T-helper 1 cell treated with Interleukin-12 subunit alpha and Interleukin-12 subunit beta and Interleukin-4 antibody, amounts not matched to agents 30 μg/mL and 1 μg/mL, for 36 hours (primary cell): ENCODE measurements at regions not wholly inside any gene's neighbourhood (a gene's known extent, or its start where the extent isn't known, plus 50 kb on each side); places are given as distances from the start of the nearest gene placed in this dataset.

Experiments used
- H3K27ac Mint-ChIP-seq: one replicate; pipeline ENCODE4 v1.8.0; 2021; ENCODE audit warnings: mild to moderate bottlenecking, mixed read lengths
- H3K27me3 Mint-ChIP-seq: one replicate; pipeline ENCODE4 v1.8.0; 2021; ENCODE audit warnings: low read depth, mixed read lengths
- H3K36me3 Mint-ChIP-seq: one replicate; pipeline ENCODE4 v1.8.0; 2021; ENCODE audit warnings: low read depth, mixed read lengths
- H3K4me1 Mint-ChIP-seq: one replicate; pipeline ENCODE4 v1.8.0; 2021; ENCODE audit warnings: low read depth, mixed read lengths
- H3K4me3 Mint-ChIP-seq: one replicate; pipeline ENCODE4 v1.8.0; 2021; ENCODE audit warnings: mild to moderate bottlenecking, moderate library complexity, mixed read lengths
- H3K9me3 Mint-ChIP-seq: one replicate; pipeline ENCODE4 v1.8.0; 2021; ENCODE audit warnings: mixed read lengths

DNA sequence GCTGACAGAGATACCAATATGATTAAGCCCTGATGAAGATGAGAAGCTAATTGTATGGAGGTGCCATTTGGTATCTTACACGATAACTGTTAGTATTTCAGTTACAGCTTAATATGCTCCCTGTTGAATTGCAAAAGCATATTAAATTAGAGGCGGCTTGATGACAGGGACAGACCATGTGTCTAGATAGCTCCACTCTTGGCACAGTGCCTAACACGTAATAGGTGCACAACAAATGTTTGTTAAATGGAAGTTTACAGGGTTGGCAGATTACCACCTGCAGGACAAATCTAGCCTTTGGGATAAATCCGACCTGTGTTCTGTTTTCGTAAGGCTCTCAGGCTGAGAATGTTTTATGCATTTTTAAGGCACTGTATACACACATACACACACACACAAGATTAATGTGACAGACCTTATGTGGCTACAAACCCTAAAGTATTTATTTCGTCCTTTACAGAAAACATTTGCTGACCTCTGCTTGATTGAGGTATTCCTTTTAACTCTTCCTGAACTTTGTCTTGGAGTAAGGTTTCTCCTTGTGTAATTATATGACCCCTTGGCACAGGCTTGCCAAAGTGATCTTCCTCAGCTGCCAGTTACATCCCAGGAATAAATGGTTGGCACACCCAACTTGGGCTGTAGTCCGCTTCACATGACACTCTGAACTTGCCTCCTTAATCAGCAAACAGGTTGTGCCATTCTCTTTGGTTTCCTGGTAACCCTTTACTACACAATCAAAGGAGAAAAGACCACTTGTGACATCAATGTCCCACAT, 348.9 kb downstream of the HRH4 start:
- Mint-ChIP-seq H3K4me3 (no peak overlapping the region), H3K27me3 (no peaks in the 10 kb centered on the region), H3K4me1 (no peaks in the 10 kb centered on the region), H3K9me3 (no peaks in the 10 kb centered on the region), H3K27ac (no peak overlapping the region), H3K36me3 (no peaks in the 10 kb centered on the region)

DNA sequence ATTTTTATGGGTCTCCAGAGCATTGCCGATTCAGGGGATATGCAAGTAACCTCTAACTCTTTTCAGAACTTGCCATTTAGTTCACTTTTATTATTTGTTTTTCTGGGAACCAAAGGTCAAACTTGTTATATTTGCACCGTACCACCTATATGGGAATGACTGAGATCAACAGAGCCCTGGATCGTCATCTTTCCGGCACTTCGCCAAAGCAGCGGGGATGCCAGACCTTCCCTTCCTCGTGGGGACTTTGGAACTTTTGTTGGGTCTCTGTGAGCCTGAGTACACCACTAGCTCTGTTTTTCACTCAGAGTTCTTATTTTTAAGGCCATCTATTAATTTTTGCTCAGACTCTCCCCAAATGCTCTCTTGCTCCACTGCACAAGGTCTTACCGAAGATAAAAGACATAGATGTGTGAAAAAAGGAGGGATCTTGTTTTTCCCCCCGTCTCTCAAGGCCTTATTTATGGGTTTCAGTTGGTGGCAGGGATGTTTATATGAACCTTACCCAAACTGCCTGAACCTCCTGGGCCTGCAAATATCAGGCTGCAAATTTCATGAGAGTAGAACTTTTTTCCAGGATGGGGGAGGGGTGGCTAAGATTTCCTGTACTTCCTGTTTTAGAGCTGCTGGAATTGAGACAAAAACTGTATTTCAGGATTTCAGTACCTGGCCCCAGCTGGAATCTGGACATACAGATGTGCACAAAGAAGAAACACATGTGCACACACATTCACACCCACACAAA, 350.3 kb downstream of the HRH4 start:
- Mint-ChIP-seq H3K27ac (no peak overlapping the region), H3K4me1 (no peaks in the 10 kb centered on the region), H3K36me3 (no peaks in the 10 kb centered on the region), H3K27me3 (no peaks in the 10 kb centered on the region), H3K4me3 (no peak overlapping the region), H3K9me3 (no peaks in the 10 kb centered on the region)

DNA sequence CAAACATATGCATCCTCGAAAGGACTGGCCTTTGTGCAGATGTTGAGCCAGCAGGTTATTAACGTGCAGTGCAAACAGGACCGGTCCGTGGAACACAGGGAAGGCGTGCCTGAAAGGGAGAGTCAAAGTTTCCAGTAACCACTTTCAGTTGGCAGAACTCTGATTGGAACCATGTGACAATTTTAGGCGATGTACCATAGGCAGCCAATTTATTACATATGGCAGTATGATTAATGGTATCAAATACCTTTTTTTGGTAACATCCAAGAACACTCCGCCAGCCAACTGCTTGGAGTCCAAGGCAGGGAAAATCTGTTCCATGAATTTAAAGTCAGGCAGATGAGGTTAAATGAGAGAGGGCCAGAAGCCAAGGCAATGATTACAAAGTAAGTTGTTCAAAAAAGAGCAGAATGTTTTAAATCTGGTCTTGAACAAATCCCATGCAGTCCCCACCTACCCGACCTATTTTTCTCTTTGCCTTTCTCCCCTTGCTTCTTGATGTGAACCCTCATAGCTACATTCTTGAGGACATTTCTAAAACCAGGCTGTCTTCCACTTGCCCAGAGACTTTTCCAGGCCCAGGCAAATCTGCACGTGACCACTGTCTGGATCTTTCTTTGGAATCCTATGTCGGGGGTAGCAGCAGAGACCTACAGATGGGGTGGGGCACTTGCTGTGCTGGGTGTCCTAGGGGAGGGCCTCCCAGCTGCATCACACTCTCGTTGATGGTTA, 351.7 kb downstream of the HRH4 start:
- Mint-ChIP-seq H3K36me3 (no peaks in the 10 kb centered on the region), H3K27ac (no peak overlapping the region), H3K4me1 (no peaks in the 10 kb centered on the region), H3K4me3 (no peak overlapping the region), H3K9me3 (no peaks in the 10 kb centered on the region), H3K27me3 (no peaks in the 10 kb centered on the region)

DNA sequence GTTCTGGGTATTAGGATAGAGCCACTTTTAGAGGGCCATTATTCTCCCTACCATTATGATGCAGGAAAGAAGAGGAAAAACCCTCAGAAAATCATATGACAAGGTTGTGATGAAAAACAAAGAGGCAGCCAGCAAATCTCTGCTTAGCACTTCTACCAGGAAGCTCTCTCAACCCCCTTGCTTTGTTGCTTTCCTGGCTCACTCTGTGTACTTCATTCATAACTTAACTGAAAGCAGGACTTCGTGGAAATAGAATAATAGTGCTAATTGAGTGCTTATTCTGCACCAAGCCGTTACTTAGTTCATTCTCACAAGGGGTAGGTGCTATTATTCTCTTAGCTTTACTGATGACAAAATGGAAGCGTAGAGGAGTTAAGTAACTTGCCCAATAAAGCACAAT, 354.1 kb downstream of the HRH4 start:
- no peaks in the 10 kb centered on the region for H3K9me3 Mint-ChIP-seq
- H3K4me1 Mint-ChIP-seq: no peaks in the 10 kb centered on the region
- H3K36me3 Mint-ChIP-seq: no peaks in the 10 kb centered on the region
- no peaks in the 10 kb centered on the region for H3K27me3 Mint-ChIP-seq
- H3K4me3 Mint-ChIP-seq: no peak overlapping the region
- no peak overlapping the region for H3K27ac Mint-ChIP-seq

DNA sequence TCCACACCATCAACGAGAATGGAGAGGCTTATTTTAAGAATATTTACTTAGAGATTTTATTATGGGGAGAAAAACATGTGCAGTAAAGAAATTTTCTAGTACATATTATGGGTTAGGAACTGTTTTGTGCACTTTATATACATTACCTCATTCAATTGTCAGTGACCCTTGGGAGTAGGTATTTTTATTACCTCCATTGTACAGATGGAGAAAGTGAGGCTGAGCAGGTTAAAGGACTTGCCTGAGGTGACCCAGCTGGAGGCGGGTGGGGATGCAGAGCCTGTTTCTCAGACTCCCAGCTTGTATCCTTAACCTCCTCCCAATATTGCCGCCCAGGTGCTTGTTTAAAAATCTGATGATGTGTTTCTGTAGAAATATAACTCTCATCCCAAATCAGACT, 356.7 kb downstream of the HRH4 start:
- no peaks in the 10 kb centered on the region for H3K27me3 Mint-ChIP-seq
- H3K4me1 Mint-ChIP-seq: no peaks in the 10 kb centered on the region
- H3K4me3 Mint-ChIP-seq: no peak overlapping the region
- H3K36me3 Mint-ChIP-seq: no peaks in the 10 kb centered on the region
- H3K27ac Mint-ChIP-seq: no peak overlapping the region
- no peaks in the 10 kb centered on the region for H3K9me3 Mint-ChIP-seq

DNA sequence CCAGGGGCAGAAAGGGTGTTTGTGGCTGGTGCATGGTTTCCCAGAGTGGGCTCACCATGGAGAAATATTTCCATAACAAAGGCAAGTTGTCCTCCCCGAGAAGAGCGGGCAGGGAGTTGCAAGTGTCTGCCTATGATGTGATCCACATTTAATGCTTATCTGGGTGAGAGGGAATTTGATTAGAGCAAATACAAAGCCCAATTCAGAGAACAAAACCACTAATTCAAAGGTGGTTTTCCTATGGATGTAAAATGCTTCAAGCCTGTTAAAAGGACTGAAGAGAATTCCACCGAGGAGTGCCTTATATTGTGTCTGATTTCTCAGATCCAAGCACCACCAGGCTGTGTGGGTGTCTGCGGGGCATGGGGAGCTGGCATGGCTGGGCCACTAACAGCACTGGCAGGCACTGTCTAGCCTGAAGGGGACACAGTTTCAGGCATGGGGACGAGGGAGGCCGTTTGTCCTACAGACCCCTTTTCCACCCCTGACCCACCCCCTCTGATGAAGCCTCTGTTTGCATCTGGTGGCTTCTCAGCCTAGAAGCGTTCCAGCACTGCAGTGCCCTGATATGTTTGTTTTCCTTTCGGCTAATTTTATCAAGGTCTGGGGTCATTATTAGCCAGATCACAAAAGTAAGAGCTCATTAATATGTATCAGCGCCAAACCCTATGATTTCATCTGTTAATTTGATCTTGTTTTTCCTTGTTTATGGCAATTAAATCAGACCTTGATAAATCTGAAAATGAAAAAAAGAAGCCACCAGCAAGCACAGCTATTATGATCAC, 357.3 kb downstream of the HRH4 start:
- no peaks in the 10 kb centered on the region for H3K9me3 Mint-ChIP-seq
- H3K4me3 Mint-ChIP-seq: no peak overlapping the region
- no peaks in the 10 kb centered on the region for H3K36me3 Mint-ChIP-seq
- H3K27me3 Mint-ChIP-seq: no peaks in the 10 kb centered on the region
- H3K4me1 Mint-ChIP-seq: no peaks in the 10 kb centered on the region
- no peak overlapping the region for H3K27ac Mint-ChIP-seq

DNA sequence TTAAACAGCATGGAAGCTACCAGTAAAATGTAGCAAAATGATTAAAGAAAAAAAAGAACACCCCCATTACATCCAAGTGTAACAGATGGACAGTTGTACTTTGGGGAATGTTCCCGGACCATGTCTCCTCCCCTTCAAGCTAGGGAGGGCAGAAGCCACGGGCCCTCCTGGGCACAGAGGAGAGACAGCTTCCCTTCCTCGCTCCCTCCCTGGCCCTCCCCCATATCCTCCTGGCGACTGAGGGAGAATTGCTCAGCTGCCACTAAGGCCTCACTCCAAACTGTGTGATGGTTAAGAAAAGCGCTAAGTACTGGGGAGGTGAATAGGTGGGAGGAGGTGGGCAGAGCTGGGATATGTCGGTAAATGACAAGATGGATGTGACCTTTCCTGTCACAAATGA, 358.0 kb downstream of the HRH4 start:
- Mint-ChIP-seq H3K9me3 (no peaks in the 10 kb centered on the region), H3K27ac (no peak overlapping the region), H3K27me3 (no peaks in the 10 kb centered on the region), H3K4me1 (no peaks in the 10 kb centered on the region), H3K36me3 (no peaks in the 10 kb centered on the region), H3K4me3 (no peak overlapping the region)

DNA sequence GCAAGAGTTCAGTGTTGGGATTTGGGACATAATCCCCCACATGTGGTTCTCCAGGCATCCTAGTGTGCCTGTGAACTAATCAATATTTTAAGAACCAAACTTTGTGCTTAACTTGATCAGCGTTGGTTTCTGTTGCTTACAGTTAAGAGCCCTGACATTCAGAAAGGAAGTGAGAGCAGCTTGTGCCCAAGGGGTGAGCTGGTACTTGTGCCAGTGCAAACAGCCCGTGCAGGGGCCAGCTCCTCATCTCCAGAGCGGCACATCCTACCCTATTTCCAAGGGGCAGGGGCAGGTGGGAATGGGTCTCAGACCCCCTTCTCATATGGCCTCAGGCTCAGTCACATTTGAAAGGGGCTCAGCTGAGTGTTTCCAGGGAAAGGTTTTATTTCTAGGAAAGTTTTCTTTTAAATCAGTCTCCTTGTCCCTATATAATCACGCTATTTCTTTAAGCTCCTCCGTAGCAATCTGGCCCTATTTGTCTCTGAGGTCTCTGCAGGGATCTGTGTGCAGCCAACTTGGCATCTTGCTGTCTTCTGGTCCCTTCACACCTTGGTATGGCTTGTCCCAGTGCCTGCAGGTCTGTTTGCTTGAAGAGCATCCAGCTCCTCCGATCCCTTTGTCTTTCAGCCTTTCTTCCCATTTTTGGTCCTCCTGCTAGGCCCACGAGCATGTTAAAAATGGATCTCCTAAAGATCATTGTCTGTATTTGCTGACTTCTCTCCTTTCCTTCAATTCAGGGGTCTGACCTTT, 358.9 kb downstream of the HRH4 start:
- no peak overlapping the region for H3K4me3 Mint-ChIP-seq
- H3K36me3 Mint-ChIP-seq: no peaks in the 10 kb centered on the region
- no peaks in the 10 kb centered on the region for H3K4me1 Mint-ChIP-seq
- no peak overlapping the region for H3K27ac Mint-ChIP-seq
- no peaks in the 10 kb centered on the region for H3K27me3 Mint-ChIP-seq
- H3K9me3 Mint-ChIP-seq: no peaks in the 10 kb centered on the region

DNA sequence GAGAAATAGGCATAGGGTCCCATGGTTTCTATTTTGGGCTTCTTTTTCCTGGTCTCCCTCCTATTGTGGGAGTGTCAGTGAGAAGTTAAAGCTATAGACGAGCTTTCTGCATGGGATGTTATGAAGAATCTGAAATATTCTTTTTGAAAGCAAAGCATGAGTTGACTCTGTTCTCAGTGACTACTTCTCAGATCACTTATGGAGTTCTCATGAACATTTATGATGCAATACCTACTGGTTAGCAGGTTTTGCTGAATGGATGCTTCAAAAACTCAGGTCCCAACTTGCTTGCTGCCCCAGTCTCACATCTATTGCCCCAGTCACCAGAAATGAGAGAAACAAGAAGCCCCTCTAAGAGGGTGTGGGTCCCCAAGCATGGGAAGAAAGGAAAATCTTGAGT, 365.0 kb downstream of the HRH4 start:
- no peaks in the 10 kb centered on the region for H3K9me3 Mint-ChIP-seq
- no peaks in the 10 kb centered on the region for H3K27me3 Mint-ChIP-seq
- H3K27ac Mint-ChIP-seq: no peak overlapping the region
- H3K36me3 Mint-ChIP-seq: no peaks in the 10 kb centered on the region
- no peak overlapping the region for H3K4me3 Mint-ChIP-seq
- H3K4me1 Mint-ChIP-seq: no peaks in the 10 kb centered on the region

DNA sequence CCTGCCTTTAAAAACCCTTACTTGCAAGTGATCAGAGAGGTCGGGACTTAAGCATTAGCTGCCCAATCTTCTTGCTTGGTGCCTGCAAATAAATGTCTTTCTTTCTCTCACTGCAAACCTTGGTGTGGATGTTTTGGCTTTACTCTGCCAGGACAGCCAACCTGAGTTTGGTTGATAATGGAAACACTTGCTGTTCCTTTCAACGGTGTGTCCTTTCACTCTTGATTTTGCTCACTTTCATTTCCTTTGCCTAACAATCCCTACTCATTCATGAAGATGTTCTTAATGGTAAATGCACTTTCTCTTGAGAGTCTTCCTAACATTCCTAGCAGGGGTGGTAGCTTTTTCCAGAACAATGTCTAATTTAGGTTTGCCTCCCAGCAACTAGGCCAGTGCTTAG, 366.2 kb downstream of the HRH4 start:
- H3K27me3 Mint-ChIP-seq: no peaks in the 10 kb centered on the region
- no peaks in the 10 kb centered on the region for H3K4me1 Mint-ChIP-seq
- H3K4me3 Mint-ChIP-seq: no peak overlapping the region
- no peaks in the 10 kb centered on the region for H3K9me3 Mint-ChIP-seq
- H3K36me3 Mint-ChIP-seq: no peaks in the 10 kb centered on the region
- no peak overlapping the region for H3K27ac Mint-ChIP-seq

DNA sequence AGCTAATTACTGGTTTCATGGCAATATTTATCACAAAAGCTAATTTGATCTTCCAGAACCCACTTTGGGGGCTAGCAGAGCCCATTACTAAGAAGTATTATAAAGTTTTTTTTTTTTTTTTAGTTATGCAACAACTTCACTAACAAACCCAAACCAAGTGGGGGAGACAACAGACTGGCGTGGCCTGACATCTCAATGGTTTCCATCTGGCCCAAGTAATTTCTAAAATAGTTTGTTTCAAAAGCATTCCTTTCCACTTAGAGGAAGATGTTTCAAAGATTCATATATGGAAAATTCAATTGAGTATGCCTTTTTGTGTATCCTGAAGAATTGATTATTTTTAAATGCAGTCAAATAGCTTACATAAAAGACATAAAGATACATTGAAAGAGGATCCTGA, 367.1 kb downstream of the HRH4 start:
- no peaks in the 10 kb centered on the region for H3K36me3 Mint-ChIP-seq
- no peaks in the 10 kb centered on the region for H3K27me3 Mint-ChIP-seq
- H3K9me3 Mint-ChIP-seq: no peaks in the 10 kb centered on the region
- H3K27ac Mint-ChIP-seq: no peak overlapping the region
- H3K4me1 Mint-ChIP-seq: no peaks in the 10 kb centered on the region
- no peak overlapping the region for H3K4me3 Mint-ChIP-seq

DNA sequence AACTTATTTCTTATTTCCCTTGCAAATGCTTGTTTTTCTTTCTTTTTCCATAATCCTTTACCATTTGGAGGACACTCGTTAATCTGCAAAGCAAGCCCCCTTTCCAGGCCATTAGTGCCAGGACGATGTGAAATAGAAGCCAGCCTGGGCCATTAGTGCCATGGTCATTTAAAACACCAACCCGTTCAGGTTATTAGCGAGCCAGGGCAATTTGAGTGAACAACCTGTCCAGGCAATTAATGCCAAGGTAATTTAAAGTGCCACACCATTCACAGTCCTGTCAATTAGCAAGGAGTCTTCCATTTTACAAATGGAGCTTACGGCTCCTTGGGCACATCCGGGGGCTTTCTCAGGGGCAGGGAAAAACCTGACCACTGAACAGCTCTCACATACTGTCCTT, 370.6 kb downstream of the HRH4 start:
- Mint-ChIP-seq H3K27ac (no peak overlapping the region), H3K4me3 (no peak overlapping the region), H3K9me3 (peaks cover 4% of the 10 kb centered on the region), H3K27me3 (no peaks in the 10 kb centered on the region), H3K4me1 (no peaks in the 10 kb centered on the region), H3K36me3 (no peaks in the 10 kb centered on the region)

DNA sequence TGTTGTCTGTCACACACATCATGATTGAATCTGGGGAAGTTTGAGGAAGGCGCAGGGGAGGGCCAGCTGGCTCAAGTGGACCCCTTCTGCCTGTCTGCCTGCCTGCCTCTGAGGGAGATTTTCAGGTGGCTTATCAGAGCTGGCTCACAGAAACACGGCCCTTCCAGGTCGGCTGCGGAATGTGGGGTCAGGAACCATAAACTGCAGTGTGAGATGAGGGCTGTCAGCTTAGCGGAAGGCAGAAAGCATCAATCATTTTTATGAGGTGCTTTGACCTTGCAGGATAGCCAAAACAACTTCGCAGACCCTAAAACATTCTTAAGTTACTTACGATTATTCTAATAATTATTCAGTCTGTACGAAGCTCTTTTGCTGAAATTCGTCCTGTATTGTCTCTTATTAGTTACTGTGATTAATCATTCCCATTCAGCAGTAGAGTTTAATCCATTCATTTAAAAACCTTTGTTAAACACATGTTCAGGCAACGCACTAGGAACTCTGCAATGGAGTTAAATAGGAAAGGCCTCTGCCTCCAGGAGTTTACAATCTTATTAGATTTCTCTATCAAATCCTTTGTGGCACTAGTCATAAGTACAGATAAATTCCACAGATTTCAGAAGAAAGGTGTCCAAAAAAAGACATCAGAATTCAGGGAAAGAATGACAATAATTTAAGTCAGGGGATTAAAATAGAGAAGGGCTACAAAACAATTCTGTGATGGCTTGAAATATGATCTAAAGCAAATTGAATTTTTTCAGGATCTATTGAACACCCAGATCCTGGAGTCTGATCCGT, 371.6 kb downstream of the HRH4 start:
- Mint-ChIP-seq H3K4me3 (no peak overlapping the region), H3K27me3 (no peaks in the 10 kb centered on the region), H3K27ac (no peak overlapping the region), H3K4me1 (no peaks in the 10 kb centered on the region), H3K36me3 (no peaks in the 10 kb centered on the region), H3K9me3 (peaks cover 4% of the 10 kb centered on the region)
